B cell (primary cell): ENCODE measurements at regions not wholly inside any gene's neighbourhood (a gene's known extent, or its start where the extent isn't known, plus 50 kb on each side); places are given as distances from the start of the nearest gene placed in this dataset.
"Not testable (repeated sequence)": the region's sequence is repeated elsewhere in the genome, so short reads cannot be mapped to it uniquely, and the experiment has no call there.

Source experiments
- CTCF ChIP-seq: fragments of 200-600 bp; IDR thresholded peaks from one replicate; pipeline ENCODE4 v1.8.0; 2022; ENCODE audit warnings: antibody characterized with exemption, mild to moderate bottlenecking
- EZH2 ChIP-seq: IDR thresholded peaks from 2 replicates; pipeline ENCODE4 v1.6.1; 2012; ENCODE audit warnings: borderline replicate concordance, low read depth, mild to moderate bottlenecking, moderate library complexity, low read length; ENCODE audit not compliant: insufficient read depth, poor library complexity, severe bottlenecking

GRCh38 chr9:89856296-89856695, 251.5 kb downstream of the GADD45G start:
- not testable (repeated sequence) for TF ChIP-seq CTCF, EZH2
